ENCODE measurements at regions not wholly inside any gene's neighbourhood (a gene's known extent, or its start where the extent isn't known, plus 50 kb on each side); places are given as distances from the start of the nearest gene placed in this dataset.

GRCh38 chr12:108462686-108463085 lies 52.4 kb upstream of the FICD start:
- TF ChIP-seq POLR2A (IDR thresholded peaks at IDR 0.05; ENCODE audit: low read depth) (no peak), EP300 (IDR thresholded peaks at IDR 0.05) (no peak)
- TF ChIP-seq, protein P1, sequence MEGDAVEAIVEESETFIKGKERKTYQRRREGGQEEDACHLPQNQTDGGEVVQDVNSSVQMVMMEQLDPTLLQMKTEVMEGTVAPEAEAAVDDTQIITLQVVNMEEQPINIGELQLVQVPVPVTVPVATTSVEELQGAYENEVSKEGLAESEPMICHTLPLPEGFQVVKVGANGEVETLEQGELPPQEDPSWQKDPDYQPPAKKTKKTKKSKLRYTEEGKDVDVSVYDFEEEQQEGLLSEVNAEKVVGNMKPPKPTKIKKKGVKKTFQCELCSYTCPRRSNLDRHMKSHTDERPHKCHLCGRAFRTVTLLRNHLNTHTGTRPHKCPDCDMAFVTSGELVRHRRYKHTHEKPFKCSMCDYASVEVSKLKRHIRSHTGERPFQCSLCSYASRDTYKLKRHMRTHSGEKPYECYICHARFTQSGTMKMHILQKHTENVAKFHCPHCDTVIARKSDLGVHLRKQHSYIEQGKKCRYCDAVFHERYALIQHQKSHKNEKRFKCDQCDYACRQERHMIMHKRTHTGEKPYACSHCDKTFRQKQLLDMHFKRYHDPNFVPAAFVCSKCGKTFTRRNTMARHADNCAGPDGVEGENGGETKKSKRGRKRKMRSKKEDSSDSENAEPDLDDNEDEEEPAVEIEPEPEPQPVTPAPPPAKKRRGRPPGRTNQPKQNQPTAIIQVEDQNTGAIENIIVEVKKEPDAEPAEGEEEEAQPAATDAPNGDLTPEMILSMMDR (IDR thresholded peaks at IDR 0.05): no peak

Data from esophagus muscularis mucosa (tissue), 4 donors.